SK-N-SH treated with all-trans-retinoic acid at 6 μM for 48 hours (cell line): ENCODE measurements at regions not wholly inside any gene's neighbourhood (a gene's known extent, or its start where the extent isn't known, plus 50 kb on each side); places are given as distances from the start of the nearest gene placed in this dataset.

Source experiments
- ATAC-seq: fragments of 200-7000 bp; cut with Tn5 transposase; 3 replicates; pipeline ENCODE4 v1.9.1; 2020; ENCODE audit warnings: mild to moderate bottlenecking, moderate library complexity
- CREB5 ChIP-seq: fragments of 250-450 bp; sonication (Bioruptor Pico); IDR thresholded peaks from 2 replicates; pipeline ENCODE4 v1.5.1; 2020; ENCODE audit warnings: low read depth, mild to moderate bottlenecking, moderate library complexity
- CSRNP3 ChIP-seq: fragments of 250-450 bp; sonication (Bioruptor Pico); IDR thresholded peaks from 2 replicates; pipeline ENCODE4 v1.5.1; 2021; ENCODE audit warnings: mild to moderate bottlenecking, moderate library complexity
- ESRRG ChIP-seq: fragments of 250-450 bp; sonication (Bioruptor Pico); IDR thresholded peaks from 2 replicates; pipeline ENCODE4 v1.6.1; 2021; ENCODE audit warnings: mild to moderate bottlenecking
- GLIS3 ChIP-seq: fragments of 250-450 bp; sonication (Bioruptor Pico); IDR thresholded peaks from 2 replicates; pipeline ENCODE4 v1.5.0; 2020; ENCODE audit warnings: mild to moderate bottlenecking, moderate library complexity
- OSR1 ChIP-seq: fragments of 250-450 bp; sonication (Bioruptor Pico); IDR thresholded peaks from 2 replicates; pipeline ENCODE4 v1.8.0; 2022; ENCODE audit warnings: moderate library complexity, mild to moderate bottlenecking, inconsistent platforms
- PATZ1 ChIP-seq: fragments of 250-450 bp; sonication (Bioruptor Pico); IDR thresholded peaks from 2 replicates; pipeline ENCODE4 v1.8.0; 2020; ENCODE audit warnings: mild to moderate bottlenecking, moderate library complexity, borderline replicate concordance
- POU6F1 ChIP-seq: fragments of 250-450 bp; sonication (Bioruptor Pico); IDR thresholded peaks from 2 replicates; pipeline ENCODE4 v1.8.0; 2021; ENCODE audit warnings: low read depth, mild to moderate bottlenecking, moderate library complexity, borderline replicate concordance
- PPARA ChIP-seq: fragments of 250-450 bp; sonication (Bioruptor Pico); IDR thresholded peaks from 2 replicates; pipeline ENCODE4 v1.5.0; 2020; ENCODE audit warnings: mild to moderate bottlenecking, borderline replicate concordance
- RARB ChIP-seq: fragments of 250-450 bp; sonication (Bioruptor Pico); IDR thresholded peaks from 2 replicates; pipeline ENCODE4 v1.8.0; 2021; ENCODE audit warnings: mild to moderate bottlenecking, moderate library complexity
- SNAI2 ChIP-seq: fragments of 250-450 bp; sonication (Bioruptor Pico); IDR thresholded peaks from 2 replicates; pipeline ENCODE4 v1.5.0; 2020; ENCODE audit warnings: mild to moderate bottlenecking, moderate library complexity
- TCF4 ChIP-seq: fragments of 250-450 bp; sonication (Bioruptor Pico); IDR thresholded peaks from 2 replicates; pipeline ENCODE4 v1.8.0; 2021; ENCODE audit warnings: mild to moderate bottlenecking, moderate library complexity, borderline replicate concordance
- TSHZ2 ChIP-seq: fragments of 250-450 bp; sonication (Bioruptor Pico); IDR thresholded peaks from 2 replicates; pipeline ENCODE4 v1.5.0; 2020; ENCODE audit warnings: mild to moderate bottlenecking, moderate library complexity
- ZC3H10 ChIP-seq: fragments of 250-450 bp; sonication (Bioruptor Pico); IDR thresholded peaks from 2 replicates; pipeline ENCODE4 v1.5.1; 2021; ENCODE audit warnings: mild to moderate bottlenecking, moderate library complexity
- ZFP3 ChIP-seq: fragments of 250-450 bp; sonication (Bioruptor Pico); IDR thresholded peaks from 2 replicates; pipeline ENCODE4 v1.5.0; 2020; ENCODE audit warnings: mild to moderate bottlenecking, moderate library complexity
- ZFP30 ChIP-seq: fragments of 450-650 bp; formaldehyde crosslinking; IDR thresholded peaks from 2 replicates; pipeline ENCODE4 v1.5.0; 2022; ENCODE audit warnings: mild to moderate bottlenecking, moderate library complexity
- ZNF565 ChIP-seq: fragments of 450-650 bp; formaldehyde crosslinking; conservative IDR thresholded peaks from 2 replicates; pipeline ENCODE4 v1.5.0; 2020; ENCODE audit warnings: low read depth, mild to moderate bottlenecking, moderate library complexity
- ZNF70 ChIP-seq: fragments of 450-650 bp; formaldehyde crosslinking; IDR thresholded peaks from 2 replicates; pipeline ENCODE4 v1.5.0; 2020; ENCODE audit warnings: mild to moderate bottlenecking, moderate library complexity

GRCh38 chr16:86406056-86406455, 104.3 kb upstream of the FOXF1 start:
- TF ChIP-seq ZC3H10 (CRISPR knock-in tag) (no peak), ZNF565 (no peak), ESRRG (no peak), SNAI2 (CRISPR knock-in tag) (no peak), OSR1 (CRISPR knock-in tag) (no peak)

GRCh38 chr16:86408685-86409084, 101.6 kb upstream of the FOXF1 start:
- TF ChIP-seq PPARA (CRISPR knock-in tag) (no peak), ZFP3 (CRISPR knock-in tag) (no peak), SNAI2 (CRISPR knock-in tag) (no peak)

More at GRCh38 chr16:86406056-86406455, 104.3 kb upstream of the FOXF1 start:
- no peak for ATAC-seq

GRCh38 chr16:86410081-86410480, 100.2 kb upstream of the FOXF1 start:
- no peak for ATAC-seq
- TF ChIP-seq TSHZ2, result no peak
- no peak for TF ChIP-seq ZNF70
- TF ChIP-seq CSRNP3 (CRISPR knock-in tag), result no peak
- TF ChIP-seq GLIS3 (CRISPR knock-in tag), result no peak
- TF ChIP-seq PATZ1, result no peak
- no peak for TF ChIP-seq PPARA (CRISPR knock-in tag)

More at GRCh38 chr16:86408685-86409084, 101.6 kb upstream of the FOXF1 start:
- no peak for ATAC-seq

- TF ChIP-seq ZFP30 (CRISPR knock-in tag), result no peak
- TF ChIP-seq PATZ1, result no peak
- TF ChIP-seq CREB5 (CRISPR knock-in tag), result no peak
- TF ChIP-seq ESRRG, result no peak
- TF ChIP-seq RARB (CRISPR knock-in tag), result no peak
- no peak for TF ChIP-seq POU6F1 (CRISPR knock-in tag)
- TF ChIP-seq TCF4 (CRISPR knock-in tag), result no peak
- ATAC-seq, result no peak
Measured at GRCh38 chr16:86410529-86410928, 99.8 kb upstream of the FOXF1 start.
